GM18519 (cell line): ENCODE measurements at regions not wholly inside any gene's neighbourhood (a gene's known extent, or its start where the extent isn't known, plus 50 kb on each side); places are given as distances from the start of the nearest gene placed in this dataset.
"Not testable (repeated sequence)": the region's sequence is repeated elsewhere in the genome, so short reads cannot be mapped to it uniquely, and the experiment has no call there.

ENCODE experiments used
- ATAC-seq: cut with Tn5 transposase; IDR thresholded peaks from one replicate; pipeline ENCODE4 v1.9.1; 2021; ENCODE audit warnings: mild to moderate bottlenecking, moderate library complexity; ENCODE audit not compliant: unreplicated experiment, low FRiP score

- no peak for ATAC-seq
These were observed 108.9 kb upstream of the BARHL2 start for GRCh38 chr1:90826024-90826423.

GRCh38 chr1:90824551-90824950 is 107.4 kb upstream of the BARHL2 start:
- ATAC-seq: no peak

- ATAC-seq: no peak
These were observed 106.6 kb upstream of the BARHL2 start for GRCh38 chr1:90823686-90824085.

GRCh38 chr1:90821788-90822359 is 104.8 kb upstream of the BARHL2 start:
- no peak for ATAC-seq

GRCh38 chr1:90821152-90821787 is 104.2 kb upstream of the BARHL2 start:
- no peak for ATAC-seq

- ATAC-seq: no peak
These were observed 103.6 kb upstream of the BARHL2 start for GRCh38 chr1:90820745-90821144.

GRCh38 chr1:90817399-90817798 is 100.3 kb upstream of the BARHL2 start:
- ATAC-seq: no peak

GRCh38 chr1:90812237-90812636 is 95.1 kb upstream of the BARHL2 start:
- not testable (repeated sequence) for ATAC-seq

- ATAC-seq: not testable (repeated sequence)
These were observed 94.4 kb upstream of the BARHL2 start for GRCh38 chr1:90811444-90811950.

GRCh38 chr1:90810681-90811080 is 93.6 kb upstream of the BARHL2 start:
- no peak for ATAC-seq

GRCh38 chr1:90809996-90810395 is 92.9 kb upstream of the BARHL2 start:
- ATAC-seq: no peak

GRCh38 chr1:90809093-90809492 is 92.0 kb upstream of the BARHL2 start:
- ATAC-seq: no peak

- no peak for ATAC-seq
These were observed 90.2 kb upstream of the BARHL2 start for GRCh38 chr1:90807329-90807728.

- ATAC-seq: no peak
These were observed 85.5 kb upstream of the BARHL2 start for GRCh38 chr1:90802622-90803021.

- ATAC-seq: no peak
These were observed 83.1 kb upstream of the BARHL2 start for GRCh38 chr1:90800012-90800717.

- ATAC-seq: no peak
These were observed 82.2 kb upstream of the BARHL2 start for GRCh38 chr1:90799326-90799725.

- ATAC-seq: no peak
These were observed 81.8 kb upstream of the BARHL2 start for GRCh38 chr1:90798883-90799282.

- ATAC-seq: no peak
These were observed 81.2 kb upstream of the BARHL2 start for GRCh38 chr1:90798344-90798743.

GRCh38 chr1:90795431-90795830 is 78.3 kb upstream of the BARHL2 start:
- ATAC-seq: no peak

- no peak for ATAC-seq
These were observed 69.6 kb upstream of the BARHL2 start for GRCh38 chr1:90786709-90787108.

GRCh38 chr1:90784186-90784847 is 67.2 kb upstream of the BARHL2 start:
- no peak for ATAC-seq
